Loucy (cell line): ENCODE measurements at regions not wholly inside any gene's neighbourhood (a gene's known extent, or its start where the extent isn't known, plus 50 kb on each side); places are given as distances from the start of the nearest gene placed in this dataset.

Experiments
- H2AFZ ChIP-seq: fragments of 200-600 bp; sonication (generic); 2 replicates; pipeline ENCODE4 v1.6.0; 2016; ENCODE audit warnings: antibody characterized with exemption, mild to moderate bottlenecking, low read length, moderate library complexity
- H3F3A ChIP-seq: fragments of 200-600 bp; 2 replicates; pipeline ENCODE4 v1.6.0; 2016; ENCODE audit warnings: antibody characterized with exemption, low read depth, mild to moderate bottlenecking
- H3K27me3 ChIP-seq: fragments of 200-600 bp; sonication (generic); 2 replicates; pipeline ENCODE4 v1.6.1; 2014; ENCODE audit warnings: low read length, mild to moderate bottlenecking; ENCODE audit not compliant: insufficient read depth, poor library complexity, severe bottlenecking
- H3K36me3 ChIP-seq: fragments of 200-600 bp; sonication (generic); 2 replicates; pipeline ENCODE4 v1.6.1; 2016; ENCODE audit warnings: low read length; ENCODE audit not compliant: insufficient read depth
- H3K4me1 ChIP-seq: fragments of 200-600 bp; sonication (generic); 2 replicates; pipeline ENCODE4 v1.5.1; 2014; ENCODE audit warnings: low read length, mild to moderate bottlenecking; ENCODE audit not compliant: insufficient read depth, poor library complexity, severe bottlenecking
- H3K4me2 ChIP-seq: fragments of 200-600 bp; sonication (generic); 2 replicates; pipeline ENCODE4 v1.6.0; 2014; ENCODE audit warnings: antibody characterized with exemption, low read length, low read depth, mild to moderate bottlenecking; ENCODE audit not compliant: poor library complexity, severe bottlenecking
- H3K4me3 ChIP-seq: fragments of 200-600 bp; sonication (generic); 2 replicates; pipeline ENCODE4 v1.5.1; 2014; ENCODE audit warnings: low read length, mild to moderate bottlenecking, mixed read lengths; ENCODE audit not compliant: poor library complexity, severe bottlenecking
- H3K79me2 ChIP-seq: fragments of 200-600 bp; sonication (generic); 2 replicates; pipeline ENCODE4 v1.6.1; 2014; ENCODE audit warnings: low read length; ENCODE audit not compliant: insufficient read depth
- H3K9ac ChIP-seq: fragments of 200-600 bp; sonication (generic); 2 replicates; pipeline ENCODE4 v1.6.0; 2014; ENCODE audit warnings: mild to moderate bottlenecking, low read depth, low read length, moderate library complexity; ENCODE audit not compliant: poor library complexity, severe bottlenecking
- H3K9me2 ChIP-seq: fragments of 200-600 bp; sonication (generic); replicated peaks from 2 replicates; pipeline ENCODE4 v1.6.1; 2016; ENCODE audit warnings: low read depth, low read length, mixed read lengths
- H3K9me3 ChIP-seq: fragments of 200-600 bp; sonication (generic); 2 replicates; pipeline ENCODE4 v1.6.1; 2014; ENCODE audit warnings: mild to moderate bottlenecking, antibody characterized with exemption, low read length, low read depth; ENCODE audit not compliant: insufficient read depth
- H4K20me1 ChIP-seq: fragments of 200-600 bp; sonication (generic); 2 replicates; pipeline ENCODE4 v1.6.0; 2014; ENCODE audit warnings: antibody characterized with exemption, low read length, mild to moderate bottlenecking; ENCODE audit not compliant: insufficient read depth, poor library complexity, severe bottlenecking
- CTCF ChIP-seq: fragments of 200-600 bp; sonication (generic); conservative IDR thresholded peaks from 2 replicates; pipeline ENCODE4 v1.5.1; 2014; ENCODE audit warnings: mild to moderate bottlenecking, antibody characterized with exemption, low read length
- EZH2phosphoT487 ChIP-seq: fragments of 200-600 bp; IDR thresholded peaks from 2 replicates; pipeline ENCODE4 v1.6.1; 2018; ENCODE audit warnings: antibody characterized with exemption, mild to moderate bottlenecking, moderate library complexity, borderline replicate concordance

- no peak overlapping the region for H3K4me3 ChIP-seq
- H3K9me3 ChIP-seq = no peaks in the 10 kb centered on the region
- H3K4me2 ChIP-seq = no peak overlapping the region
- H3K9me2 ChIP-seq = no peaks in the 10 kb centered on the region
- no peaks in the 10 kb centered on the region for H3K36me3 ChIP-seq
- H4K20me1 ChIP-seq = no peaks in the 10 kb centered on the region
- H3K79me2 ChIP-seq = no peaks in the 10 kb centered on the region
- H3K9ac ChIP-seq = no peak overlapping the region
- H3K27me3 ChIP-seq = no peaks in the 10 kb centered on the region
- no peak overlapping the region for H2AFZ ChIP-seq
- TF ChIP-seq CTCF (no peak), EZH2phosphoT487 (no peak)
- no peaks in the 10 kb centered on the region for H3K4me1 ChIP-seq
- H3F3A ChIP-seq = no peaks in the 10 kb centered on the region
Observed at GRCh38 chr6:103198386-103198785, 1661.3 kb downstream of the HACE1 start.

GRCh38 chr6:103193413-103193812 lies 1666.3 kb downstream of the HACE1 start:
- Histone ChIP-seq H3F3A (no peaks in the 10 kb centered on the region), H3K4me1 (no peaks in the 10 kb centered on the region), H2AFZ (no peak overlapping the region), H3K9ac (no peak overlapping the region), H3K9me3 (no peaks in the 10 kb centered on the region), H3K4me2 (no peak overlapping the region), H3K36me3 (no peaks in the 10 kb centered on the region), H3K9me2 (no peaks in the 10 kb centered on the region), H3K4me3 (no peak overlapping the region), H3K27me3 (no peaks in the 10 kb centered on the region), H4K20me1 (no peaks in the 10 kb centered on the region), H3K79me2 (no peaks in the 10 kb centered on the region)
- TF ChIP-seq CTCF = no peak
- TF ChIP-seq EZH2phosphoT487 = no peak

- Histone ChIP-seq H3K9me3 (no peaks in the 10 kb centered on the region), H3K27me3 (no peaks in the 10 kb centered on the region), H4K20me1 (no peaks in the 10 kb centered on the region), H3K4me2 (no peak overlapping the region), H3K9ac (no peak overlapping the region), H3F3A (no peaks in the 10 kb centered on the region), H3K79me2 (no peaks in the 10 kb centered on the region), H3K36me3 (no peaks in the 10 kb centered on the region), H3K9me2 (no peaks in the 10 kb centered on the region), H3K4me3 (no peak overlapping the region), H2AFZ (0 out of 2 replicates have a peak overlapping the region, but pooled peaks have one; percentile 33), H3K4me1 (no peaks in the 10 kb centered on the region)
- no peak for TF ChIP-seq CTCF
- no peak for TF ChIP-seq EZH2phosphoT487
Observed at GRCh38 chr6:103191391-103192093, 1668.2 kb downstream of the HACE1 start.
